ENCODE measurements at regions not wholly inside any gene's neighbourhood (a gene's known extent, or its start where the extent isn't known, plus 50 kb on each side); places are given as distances from the start of the nearest gene placed in this dataset.
"Not testable (repeated sequence)": the region's sequence is repeated elsewhere in the genome, so short reads cannot be mapped to it uniquely, and the experiment has no call there.

- DNase-seq: no peak
Observed at GRCh38 chr6:55954436-55954835, 79.0 kb upstream of the BMP5 start.

GRCh38 chr6:55953335-55953734 lies 77.9 kb upstream of the BMP5 start:
- DNase-seq: no peak

- no peak for DNase-seq
Observed at GRCh38 chr6:55950071-55950814, 74.9 kb upstream of the BMP5 start.

- DNase-seq: no peak
Observed at GRCh38 chr6:55943329-55943728, 67.9 kb upstream of the BMP5 start.

- DNase-seq: no peak
Observed at GRCh38 chr6:55941702-55942101, 66.3 kb upstream of the BMP5 start.

GRCh38 chr6:55937951-55938690 lies 62.7 kb upstream of the BMP5 start:
- DNase-seq: no peak

- DNase-seq: peak; percentile 8
Observed at GRCh38 chr6:55937261-55937947, 62.0 kb upstream of the BMP5 start.

GRCh38 chr6:55931101-55931500 lies 55.7 kb upstream of the BMP5 start:
- no peak for DNase-seq

- not testable (repeated sequence) for DNase-seq
Observed at GRCh38 chr6:55927713-55928112, 52.3 kb upstream of the BMP5 start.

- no peak for DNase-seq
Observed at GRCh38 chr6:55925292-55925691, 49.9 kb upstream of the BMP5 start.
